KG1 (cell line): ENCODE measurements at regions not wholly inside any gene's neighbourhood (a gene's known extent, or its start where the extent isn't known, plus 50 kb on each side); places are given as distances from the start of the nearest gene placed in this dataset.

Experiments used
- DNase-seq: peaks from one replicate; lab custom pipeline; 2025; lab: John Stamatoyannopoulos, UW

DNA sequence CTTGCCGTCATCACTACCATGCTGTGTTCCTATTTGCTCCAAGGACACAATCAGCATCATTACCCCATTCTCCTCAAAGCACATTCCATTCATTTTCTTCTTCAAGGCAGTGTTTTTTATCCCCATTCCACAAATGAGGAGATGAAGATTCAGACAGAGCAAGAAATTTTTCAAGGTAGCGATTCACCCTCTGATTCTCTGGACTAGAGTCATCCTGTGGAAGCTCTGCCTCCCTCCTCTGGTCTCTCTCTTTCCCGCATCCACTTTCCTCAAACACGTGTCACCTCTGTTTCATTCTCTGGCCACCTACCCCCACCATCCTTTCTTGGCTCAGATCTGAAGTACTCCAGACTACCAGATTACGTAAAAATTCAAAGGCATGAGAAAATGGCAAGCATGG is 297.9 kb downstream of the SOX11 start:
- DNase-seq: no peak

DNA sequence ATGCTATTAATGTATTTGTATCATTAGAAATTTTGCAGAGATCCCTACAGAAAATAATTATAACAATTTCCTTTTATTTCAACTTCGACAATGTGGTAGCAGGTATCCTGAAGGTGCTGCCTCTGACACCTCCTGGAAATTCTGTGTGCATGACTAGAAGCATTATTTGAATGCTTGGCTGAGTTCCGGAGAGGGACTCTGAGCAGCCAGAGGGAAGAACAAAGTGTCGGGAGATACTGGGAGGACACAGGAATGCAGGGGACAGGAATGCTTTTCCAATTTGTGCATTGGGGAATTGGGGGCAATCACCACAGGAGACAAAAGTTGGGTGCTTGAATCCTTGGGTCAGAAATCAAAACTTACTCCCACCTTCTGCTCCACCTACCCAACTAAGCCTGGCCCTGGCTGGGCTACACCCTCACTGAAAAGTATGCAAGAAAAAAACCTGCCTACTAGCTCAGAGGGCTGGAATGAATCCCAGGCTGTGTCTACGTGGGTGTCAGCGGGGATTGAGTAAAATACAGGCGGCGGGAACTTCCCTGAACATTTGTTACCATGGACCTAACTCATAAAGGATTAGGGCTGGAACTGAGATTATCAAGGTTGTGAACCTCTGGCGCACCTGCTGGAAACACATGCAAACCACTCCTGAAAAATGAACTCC is 299.3 kb downstream of the SOX11 start:
- no peak for DNase-seq

DNA sequence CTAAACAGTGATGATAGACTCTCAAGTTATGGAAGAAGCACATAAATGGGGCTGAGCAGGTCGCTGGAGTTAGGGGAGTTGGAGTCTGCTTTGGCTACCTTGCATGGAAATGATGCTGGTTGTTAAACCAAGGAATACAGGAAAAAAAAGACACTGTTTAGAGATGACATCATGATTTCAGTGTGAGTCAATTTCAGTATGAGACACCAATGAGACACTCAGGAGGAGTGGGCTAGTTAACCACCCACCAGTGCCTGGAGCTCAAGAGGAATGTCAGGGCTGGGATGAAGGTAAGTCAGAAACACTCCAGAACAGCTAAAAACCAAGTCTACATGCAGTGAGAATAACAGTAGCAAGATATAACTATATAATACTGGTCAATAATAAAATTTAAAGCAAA is 303.6 kb downstream of the SOX11 start:
- no peak for DNase-seq

DNA sequence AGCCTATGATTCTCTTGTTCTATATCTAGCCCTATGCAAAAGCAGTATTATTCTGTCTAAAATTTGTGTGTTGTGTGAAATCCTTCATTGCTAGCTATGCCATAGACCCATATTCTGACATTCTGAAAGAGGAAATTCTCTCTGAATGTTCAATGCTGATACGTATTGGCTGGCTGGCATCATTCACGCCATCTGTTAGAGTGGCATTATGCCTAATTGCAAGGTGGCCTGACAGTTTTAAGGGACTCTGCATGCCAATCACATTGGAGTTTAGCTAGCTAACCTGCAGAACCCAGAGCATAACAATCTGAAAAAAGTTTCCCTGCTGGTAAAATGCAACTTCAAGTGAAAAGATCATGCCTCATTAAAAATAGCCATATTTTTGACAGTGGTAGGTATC is 316.0 kb downstream of the SOX11 start:
- DNase-seq: no peak

DNA sequence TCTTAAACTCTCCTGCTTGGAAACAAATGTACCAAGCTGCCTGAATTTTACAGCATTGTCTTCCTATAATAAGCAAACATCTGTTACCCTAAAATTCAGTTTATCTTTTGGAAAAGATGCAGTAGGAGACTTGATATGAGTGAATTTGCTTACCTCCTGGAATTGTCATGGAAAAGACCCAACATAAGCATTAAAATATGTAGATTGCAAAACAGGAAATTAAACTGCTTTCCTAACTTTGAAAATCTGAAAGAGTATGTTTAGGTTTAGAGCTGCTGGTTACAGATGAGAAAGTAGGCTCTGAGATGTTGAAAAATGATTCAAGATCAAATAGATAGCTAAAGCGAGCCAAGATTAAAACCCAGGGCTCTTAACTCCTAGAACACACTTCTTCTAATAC is 316.5 kb downstream of the SOX11 start:
- no peak for DNase-seq

DNA sequence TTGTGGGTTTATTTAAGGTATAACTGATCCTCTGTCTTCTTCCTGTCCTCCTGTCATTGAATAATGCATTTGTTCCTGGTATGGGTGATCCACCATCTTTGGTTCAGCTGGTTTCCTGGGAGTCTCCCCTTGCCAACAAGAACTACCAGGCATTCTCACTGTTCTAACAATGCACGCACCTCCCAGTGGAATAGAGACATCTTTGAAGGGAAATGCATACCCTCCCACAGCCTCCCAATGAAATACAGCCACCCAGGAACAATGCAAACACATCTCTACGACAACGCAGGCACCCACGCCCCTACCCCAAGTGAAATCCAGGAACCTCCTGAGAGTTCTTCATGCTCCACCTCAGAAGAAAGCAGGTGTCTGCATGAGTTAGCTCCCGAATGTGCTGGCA is 318.0 kb downstream of the SOX11 start:
- no peak for DNase-seq

DNA sequence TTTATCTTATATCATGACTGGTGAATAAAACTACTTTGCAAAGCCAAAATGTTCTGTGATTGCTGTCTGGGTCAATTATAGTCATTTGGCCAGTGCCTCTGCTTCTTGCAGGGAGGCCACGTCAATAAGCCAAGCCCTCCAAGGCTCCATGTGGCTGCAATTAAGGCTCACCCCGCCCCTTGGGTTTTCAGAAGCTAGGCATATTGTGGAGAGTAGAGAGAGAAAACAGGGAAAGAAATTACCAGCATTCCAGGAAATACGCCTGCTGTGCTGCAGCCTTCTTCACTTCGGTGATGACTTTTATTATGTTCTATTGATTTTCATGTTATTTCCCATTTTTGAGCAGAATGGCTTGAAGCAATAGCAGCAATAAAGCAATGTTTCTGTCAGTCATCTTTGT is 319.7 kb downstream of the SOX11 start:
- no peak for DNase-seq

DNA sequence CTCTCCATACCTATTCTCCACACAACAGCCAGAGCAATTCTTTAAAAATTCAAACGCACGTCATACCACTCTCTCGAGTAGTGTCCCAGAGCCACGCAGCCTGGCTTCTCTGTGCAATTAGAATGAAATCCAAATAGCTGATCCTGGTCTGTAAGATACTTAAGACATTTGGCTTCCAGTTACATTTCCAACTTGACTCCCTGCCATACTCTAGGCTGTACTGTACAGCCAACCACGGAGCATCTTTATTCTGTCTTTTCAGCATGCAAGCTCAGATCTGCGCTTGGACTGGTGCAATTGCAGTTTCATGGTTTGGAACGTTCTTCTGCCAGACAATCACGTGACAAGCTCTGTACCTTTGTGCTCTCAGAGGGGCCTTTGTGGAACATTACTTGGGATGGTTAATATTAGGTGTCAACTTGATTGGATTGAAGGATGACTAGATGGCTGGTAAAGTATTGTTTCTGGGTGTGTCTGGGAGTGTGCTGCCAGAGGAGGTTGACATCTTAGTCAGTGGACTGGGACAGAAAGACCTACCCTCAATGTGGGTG is 325.6 kb downstream of the SOX11 start:
- DNase-seq: no peak

DNA sequence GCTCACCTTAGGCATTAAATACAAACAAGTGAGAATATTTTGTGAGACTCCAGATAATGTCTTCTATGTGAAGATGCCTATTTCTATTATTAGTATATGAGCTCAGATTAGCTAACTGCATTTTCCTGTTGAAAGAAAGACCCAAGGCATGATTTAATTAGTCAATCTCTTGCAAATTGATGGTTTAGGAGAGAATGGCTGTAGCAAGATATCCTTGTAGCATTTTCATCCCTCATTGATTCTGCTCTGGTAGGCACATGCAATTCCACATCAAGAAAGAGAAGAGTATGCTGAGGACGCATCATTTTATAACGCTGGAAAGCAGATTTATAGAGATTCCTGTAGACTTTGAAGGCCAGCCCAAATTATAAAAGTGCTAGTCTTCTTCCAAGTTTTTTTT is 332.0 kb downstream of the SOX11 start:
- DNase-seq: no peak

DNA sequence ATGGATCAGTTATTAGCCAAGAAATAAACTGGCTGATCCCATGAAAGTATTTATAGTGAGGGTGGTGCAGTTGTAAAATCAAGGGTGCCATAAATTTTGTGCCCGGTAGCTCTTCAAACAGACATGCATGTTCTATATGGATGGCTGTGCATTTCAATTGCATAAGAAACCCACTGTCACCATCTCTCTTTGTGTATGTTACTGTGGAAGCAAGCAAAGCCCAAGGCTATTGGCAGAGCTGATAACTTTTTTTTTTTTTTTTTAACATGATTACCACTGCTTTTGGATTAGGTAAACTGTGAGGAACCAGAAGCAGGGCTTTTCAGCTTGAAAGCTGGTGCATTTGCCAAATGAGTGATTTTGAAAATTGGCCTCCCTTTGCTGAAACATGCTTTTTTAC is 332.6 kb downstream of the SOX11 start:
- no peak for DNase-seq

DNA sequence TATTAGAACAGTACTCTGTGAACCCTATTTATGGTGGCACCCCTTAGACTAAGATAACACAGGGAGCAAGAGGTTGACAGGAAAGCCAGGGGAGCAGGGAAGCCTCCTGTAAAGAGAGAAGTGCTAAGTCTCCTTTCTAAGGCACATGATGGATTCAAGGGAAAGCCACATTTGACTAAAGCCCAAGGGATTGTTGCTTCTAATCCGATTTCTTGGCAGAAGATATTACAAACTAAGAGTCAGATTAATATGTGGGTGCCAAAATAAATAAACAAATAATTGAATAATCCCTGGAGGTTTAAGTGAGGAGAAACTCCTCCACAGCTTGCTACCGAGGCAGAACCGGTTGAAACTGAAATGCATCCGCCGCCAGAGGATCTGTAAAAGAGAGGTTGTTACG is 333.2 kb downstream of the SOX11 start:
- no peak for DNase-seq

DNA sequence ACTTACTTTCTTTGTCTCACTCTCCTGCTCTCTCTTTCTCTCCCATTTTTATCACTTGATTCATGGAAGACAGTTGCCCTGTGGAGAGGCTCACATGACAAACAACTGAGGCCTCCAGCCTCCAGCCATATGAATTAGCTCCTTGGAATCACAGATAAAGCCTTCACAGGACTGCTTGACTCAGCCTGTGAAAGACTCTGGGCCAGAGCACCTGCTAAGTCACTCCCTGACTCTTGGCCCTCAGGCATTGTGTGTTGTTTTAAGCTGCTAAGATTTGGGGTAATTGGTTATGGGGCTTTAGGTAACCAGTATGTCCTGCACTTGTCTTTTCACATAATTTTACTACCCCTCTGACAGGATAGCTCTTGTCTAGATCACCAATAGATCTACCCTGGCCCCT is 334.9 kb downstream of the SOX11 start:
- DNase-seq: no peak

DNA sequence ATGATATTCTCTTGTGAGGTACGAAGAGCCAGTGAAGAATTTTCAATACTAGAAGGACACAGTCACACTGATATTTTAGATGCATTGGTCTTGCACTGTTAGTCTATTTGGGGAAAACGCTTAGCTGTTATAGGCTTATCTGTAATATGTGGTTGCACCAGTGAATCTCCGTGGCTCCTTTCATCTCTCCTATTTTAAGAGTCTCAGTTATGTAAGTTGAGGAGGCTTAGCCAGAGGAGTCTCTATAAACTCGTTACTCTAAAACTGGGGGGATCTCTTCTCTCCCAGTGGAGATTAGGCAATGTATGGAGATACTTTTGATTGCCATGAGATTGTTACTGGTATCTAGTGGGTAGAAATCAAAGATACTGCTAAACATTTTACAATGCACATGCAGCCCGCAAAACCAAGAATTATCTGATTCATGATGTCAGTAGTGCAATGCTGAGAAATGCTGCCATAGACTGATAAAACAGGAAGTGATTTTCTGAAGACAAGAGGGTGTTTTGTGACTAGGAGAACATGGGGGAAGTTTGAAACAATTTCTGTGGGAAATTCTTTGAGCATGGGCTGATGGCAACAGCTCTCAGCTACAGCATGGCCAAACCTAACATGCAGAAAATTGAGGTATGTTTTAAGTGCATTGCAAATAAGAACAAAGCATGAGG is 339.1 kb downstream of the SOX11 start:
- no peak for DNase-seq

DNA sequence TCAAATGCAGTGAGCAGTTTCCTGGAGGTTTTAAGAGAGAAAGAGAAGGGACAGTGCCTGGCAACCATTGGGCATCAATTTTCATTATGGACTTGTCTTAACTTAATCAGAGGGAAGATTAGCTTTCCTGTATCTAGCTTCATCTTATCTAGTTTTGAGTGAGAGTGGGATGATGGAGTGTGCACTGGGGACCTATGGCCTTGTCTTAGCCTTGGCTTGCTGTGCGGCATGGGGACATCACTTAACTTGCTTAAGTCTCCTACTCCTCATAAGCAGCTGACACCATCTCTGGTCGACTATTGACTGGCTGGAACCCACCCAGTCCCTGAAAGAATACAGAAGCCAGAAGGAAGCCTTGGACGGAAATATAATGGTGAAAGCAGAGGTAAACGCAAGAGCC is 344.0 kb downstream of the SOX11 start:
- no peak for DNase-seq

DNA sequence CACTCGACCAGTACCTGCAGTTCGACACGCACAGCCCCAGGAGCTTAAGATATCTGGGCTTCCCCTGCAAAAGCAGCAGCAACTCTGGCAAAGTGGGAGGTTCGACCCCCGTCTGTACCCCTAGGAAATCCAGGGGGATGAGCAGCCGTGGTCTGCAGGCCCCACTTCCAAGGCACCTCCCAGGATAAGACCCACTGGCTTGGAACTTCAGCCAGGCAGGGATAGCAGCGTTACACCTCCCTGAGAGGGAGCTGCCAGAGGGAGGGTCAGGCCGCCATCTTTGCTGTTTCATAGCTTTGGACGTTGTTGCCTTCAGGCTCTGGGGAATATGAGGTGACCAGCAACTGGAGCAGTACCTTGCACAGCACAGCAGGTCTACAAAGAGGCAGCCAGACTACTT is 351.1 kb downstream of the SOX11 start:
- no peak for DNase-seq

DNA sequence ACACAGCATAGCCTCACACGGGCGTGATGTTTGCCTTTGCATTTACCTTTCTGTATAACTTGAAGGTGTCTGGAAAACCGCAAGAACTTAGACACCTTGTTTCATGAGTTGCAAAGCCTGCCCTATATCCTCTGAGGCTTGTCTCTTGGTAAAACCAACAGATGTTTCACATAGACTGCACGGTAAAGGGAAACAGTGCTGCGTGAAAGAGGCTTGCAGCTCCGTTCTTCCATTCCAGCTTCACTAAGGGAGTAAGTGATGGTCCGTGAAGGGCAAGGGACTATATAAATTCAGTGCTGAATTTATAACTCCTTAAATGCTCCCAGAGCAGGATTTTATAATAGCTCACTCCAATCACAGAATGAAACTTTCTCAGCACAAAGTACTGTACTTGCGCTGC is 360.5 kb downstream of the SOX11 start:
- DNase-seq: no peak

DNA sequence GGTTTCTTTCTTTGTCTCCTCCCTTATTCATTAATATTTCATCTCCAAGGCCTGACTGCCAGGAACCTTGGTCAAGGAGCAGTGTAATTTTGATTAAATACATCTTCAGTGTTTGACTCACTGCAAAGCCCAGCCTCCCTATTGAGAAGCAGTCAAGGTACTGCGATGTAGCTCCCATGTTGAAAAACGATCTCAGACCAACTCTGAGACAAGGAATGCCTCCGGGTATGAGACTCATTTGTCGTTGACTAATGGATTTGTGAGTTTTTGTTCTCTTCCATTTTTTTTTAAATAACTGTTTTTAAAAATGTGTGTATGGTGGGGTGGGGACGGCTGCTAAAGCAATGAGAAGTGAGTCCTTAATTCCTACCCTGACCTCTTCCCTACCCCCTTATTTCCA is 361.6 kb downstream of the SOX11 start:
- no peak for DNase-seq

DNA sequence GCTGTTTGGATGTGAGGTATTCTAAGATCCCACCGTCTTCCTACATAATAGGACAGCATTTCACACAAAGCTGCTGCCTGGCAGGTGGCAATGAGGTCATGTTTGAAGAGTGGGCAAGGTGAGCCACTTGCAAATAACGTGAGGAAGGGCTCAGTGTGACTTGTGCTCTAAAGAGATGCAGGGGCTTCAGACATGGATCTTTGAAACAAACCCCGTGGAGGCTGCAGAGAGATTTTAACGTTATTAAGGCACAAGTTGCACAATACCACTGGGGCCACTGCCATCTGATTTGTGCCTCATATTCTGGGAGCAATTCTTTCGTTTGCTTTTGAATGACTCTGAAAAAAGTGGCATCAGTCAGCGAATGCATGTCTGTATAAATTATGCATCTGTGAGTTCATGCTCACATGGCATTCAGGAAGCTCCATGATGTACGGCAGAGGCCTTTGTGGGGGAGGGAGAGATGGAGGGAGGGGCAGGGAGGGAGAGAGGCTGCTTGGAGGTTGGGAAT is 362.0 kb downstream of the SOX11 start:
- no peak for DNase-seq

DNA sequence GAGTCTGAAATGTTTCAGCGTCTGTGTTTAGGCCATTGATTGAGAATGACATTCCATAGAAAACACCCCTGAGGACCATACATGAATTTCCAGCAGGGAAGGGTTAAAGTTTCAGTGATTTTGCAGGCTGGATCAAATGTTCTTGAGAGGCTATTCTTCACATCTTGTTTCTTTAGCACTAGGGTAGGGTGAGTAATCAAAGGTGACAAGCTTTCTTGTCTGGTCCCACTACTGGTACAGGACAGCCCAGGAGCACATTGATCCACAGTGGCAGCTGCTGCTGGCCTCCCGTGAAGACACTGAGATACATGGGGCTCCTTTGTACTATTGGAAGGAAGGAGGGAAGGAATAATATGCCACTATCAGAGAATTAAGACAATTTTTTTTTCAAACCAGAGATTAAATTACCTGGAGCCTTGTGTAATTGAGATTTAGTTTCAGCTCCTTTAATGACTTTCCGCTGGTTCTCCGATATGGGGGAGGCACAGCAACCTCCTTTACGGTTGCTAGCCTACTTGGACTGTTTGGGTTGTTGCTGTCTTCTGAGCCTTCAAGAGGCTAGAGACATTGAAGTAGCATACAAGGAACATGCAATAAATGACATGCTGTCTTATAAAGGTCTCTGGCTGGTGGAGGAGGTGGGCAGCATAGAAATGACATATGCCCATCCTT is 368.9 kb downstream of the SOX11 start:
- no peak for DNase-seq

DNA sequence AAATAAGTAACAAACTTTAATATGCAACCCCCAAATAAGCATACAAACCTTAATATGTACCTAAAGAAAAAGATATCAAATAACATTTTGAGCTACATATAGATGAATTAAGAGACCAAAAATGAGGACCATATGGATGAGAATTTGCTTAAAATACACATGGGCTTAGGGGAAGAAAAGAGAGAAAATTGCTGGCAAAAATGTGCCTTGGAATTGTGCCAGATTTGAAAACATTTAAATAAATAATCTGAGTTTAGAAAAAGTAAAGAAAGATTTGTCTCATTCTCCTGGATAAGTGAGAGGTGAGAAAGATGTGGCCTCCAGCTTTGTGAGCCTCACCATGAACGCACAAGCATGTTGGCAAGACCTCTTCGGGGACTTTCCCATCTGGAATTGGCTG is 372.6 kb downstream of the SOX11 start:
- no peak for DNase-seq

DNA sequence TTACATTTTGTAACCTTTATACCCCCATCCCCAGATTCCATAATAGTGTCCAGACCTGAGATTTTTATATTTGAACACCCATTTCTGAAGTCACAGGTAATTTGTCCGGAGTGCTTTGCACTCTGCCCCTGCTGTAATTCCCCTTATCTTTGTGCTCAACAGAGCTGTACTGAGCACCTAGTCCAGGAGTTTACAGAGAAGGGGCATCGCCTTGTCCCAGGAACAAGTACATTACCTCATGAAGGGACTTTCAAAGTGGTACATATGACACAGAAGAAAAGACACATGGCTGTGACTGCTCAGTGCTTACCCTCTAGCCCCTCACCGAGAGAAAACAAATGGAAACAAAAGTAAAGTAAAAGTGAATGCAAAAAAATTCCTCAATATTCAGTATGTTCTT is 373.5 kb downstream of the SOX11 start:
- DNase-seq: no peak

DNA sequence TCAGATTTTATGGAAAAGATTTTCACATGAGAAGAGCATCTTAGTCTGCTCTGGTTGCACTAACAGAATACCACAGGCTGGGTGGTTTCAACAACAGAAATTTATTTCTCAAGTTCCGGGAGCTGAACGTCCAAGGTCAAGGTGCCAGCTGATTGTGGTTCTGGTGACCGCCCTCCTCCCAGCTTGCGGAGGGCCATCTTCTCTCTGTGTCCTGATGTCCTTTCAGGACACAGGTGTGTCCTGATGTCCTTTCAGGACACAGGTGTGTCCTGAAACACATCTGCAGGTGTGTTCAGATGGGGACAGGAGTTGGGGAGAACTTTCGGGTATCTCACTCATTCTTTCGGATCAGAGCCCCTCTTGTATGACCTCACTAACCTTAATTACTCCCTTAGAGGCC is 374.9 kb downstream of the SOX11 start:
- DNase-seq: no peak

DNA sequence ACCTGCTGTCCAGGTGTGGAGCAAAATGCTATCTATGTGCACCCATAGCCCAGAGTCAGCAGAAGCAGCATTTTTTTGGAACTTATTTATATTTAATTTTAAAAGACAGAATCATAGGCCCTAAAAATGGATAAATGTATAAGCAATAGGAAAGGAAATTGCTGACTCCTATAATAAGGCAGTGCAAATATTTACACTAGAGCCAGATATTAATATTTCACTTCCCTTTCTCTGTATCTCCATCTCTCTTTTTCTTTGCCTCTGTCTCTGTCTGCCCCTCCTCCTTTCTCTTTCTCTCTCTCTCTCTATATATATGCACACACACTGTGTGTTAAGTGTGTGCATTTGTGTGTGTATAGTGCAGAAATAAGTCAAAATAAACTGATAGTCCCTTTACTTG is 375.6 kb downstream of the SOX11 start:
- DNase-seq: no peak
